Small intestine (tissue), 7 donors: ENCODE measurements at regions not wholly inside any gene's neighbourhood (a gene's known extent, or its start where the extent isn't known, plus 50 kb on each side); places are given as distances from the start of the nearest gene placed in this dataset.

Experiments
- DNase-seq, 2 donors: peaks; one replicate each; pipeline versions ENCODE4 v3.0.0 to v3.0.0-alpha.2; 2013
- FAIRE-seq: peaks from 2 replicates; lab custom pipeline; 2012; peaks lifted over from hg19 to GRCh38; lab: Jason Lieb, UNC
- H3K27ac ChIP-seq, 3 donors: one replicate each; pipeline ENCODE4 v1.5.1; 2013; ENCODE audit warnings: low read length in 2 of 3, mild to moderate bottlenecking in 2 of 3, control low read depth in 1 of 3, inconsistent platforms in 1 of 3, low read depth in 1 of 3, moderate library complexity in 1 of 3
- H3K27me3 ChIP-seq, 3 donors: one replicate each; pipeline ENCODE4 v1.6.1; 2013; ENCODE audit warnings: low read length in 3 of 3, inconsistent platforms in 1 of 3; ENCODE audit not compliant: control insufficient read depth in 3 of 3, insufficient read depth in 3 of 3
- H3K36me3 ChIP-seq, 3 donors: one replicate each; pipeline ENCODE4 v1.6.1; 2013; ENCODE audit warnings: low read length in 3 of 3, inconsistent platforms in 1 of 3, low read depth in 1 of 3, mild to moderate bottlenecking in 1 of 3, moderate library complexity in 1 of 3; ENCODE audit not compliant: control insufficient read depth in 3 of 3, insufficient read depth in 2 of 3
- H3K4me1 ChIP-seq, 3 donors: one replicate each; pipeline ENCODE4 v1.6.1; 2013; ENCODE audit warnings: low read length in 2 of 3, inconsistent platforms in 1 of 3, low read depth in 1 of 3, mild to moderate bottlenecking in 1 of 3, moderate library complexity in 1 of 3; ENCODE audit not compliant: control insufficient read depth in 3 of 3, insufficient read depth in 2 of 3
- H3K4me3 ChIP-seq, 3 donors: one replicate each; pipeline ENCODE4 v1.5.1; 2013; ENCODE audit warnings: low read length in 3 of 3, control low read depth in 1 of 3, inconsistent platforms in 1 of 3, low read depth in 1 of 3, mild to moderate bottlenecking in 1 of 3, moderate library complexity in 1 of 3
- H3K9me3 ChIP-seq, 2 donors: one replicate each; pipeline ENCODE4 v1.6.1; 2013; ENCODE audit warnings: low read depth in 1 of 2, low read length in 1 of 2; ENCODE audit not compliant: control insufficient read depth in 2 of 2, insufficient read depth in 1 of 2
- WGBS, 3 donors: extraction: QIAGEN DNeasy Blood & Tissue Kit; methylation state at CpG; one replicate each; pipeline ENCODE4 v1.1.7; 2013; 5-methylcytosine and 5-hydroxymethylcytosine counted together
- donor health status: healthy with polysubstance abuse.
- donor health status: control.
- donor health status: control.
- donor health status: Bipolar disorder and iron deficiency.
- donor health status: healthy.

- WGBS, 3 donors, result 79 to 83% (median 82%) methylated on average over 8 of the region's 8 CpGs
- FAIRE-seq (no peak), DNase-seq (no peak)
- Histone ChIP-seq H3K27ac (no peak overlapping the region), H3K4me3 (no peak overlapping the region), H3K27me3 (no peaks in the 10 kb centered on the region), H3K4me1 (no peaks in the 10 kb centered on the region), H3K9me3 (no peaks in the 10 kb centered on the region), H3K36me3 (no peaks in the 10 kb centered on the region)
Observed at GRCh38 chr10:24000271-24000813, 208.6 kb upstream of the KIAA1217 start.

DNA sequence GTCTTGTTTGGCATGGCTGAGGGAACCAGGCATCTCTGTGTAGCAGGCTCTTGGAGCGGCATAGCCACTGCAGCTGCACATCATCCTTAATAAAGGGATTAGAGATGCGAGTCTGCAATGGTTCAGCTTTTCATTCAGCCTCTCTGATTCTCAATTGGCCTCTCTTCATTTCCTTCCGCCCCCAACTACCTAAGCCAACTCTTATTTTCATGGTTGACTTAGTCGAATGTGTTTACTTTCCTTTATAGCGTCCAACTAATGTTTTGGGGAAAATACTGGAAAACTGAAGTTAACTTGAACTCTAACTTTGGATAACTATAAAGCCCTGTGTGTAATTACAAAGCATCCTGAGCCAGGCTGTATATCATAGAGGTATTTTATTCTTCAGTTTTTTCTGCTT, 202.2 kb upstream of the KIAA1217 start:
- Histone ChIP-seq H3K27ac (no peak overlapping the region), H3K9me3 (no peaks in the 10 kb centered on the region), H3K4me1 (no peaks in the 10 kb centered on the region), H3K27me3 (no peaks in the 10 kb centered on the region), H3K4me3 (no peak overlapping the region), H3K36me3 (no peaks in the 10 kb centered on the region)
- FAIRE-seq (no peak), DNase-seq (no peak)
- 85 to 94% (median 91%) methylated on average over 5 of the region's 5 CpGs for WGBS, 3 donors

DNA sequence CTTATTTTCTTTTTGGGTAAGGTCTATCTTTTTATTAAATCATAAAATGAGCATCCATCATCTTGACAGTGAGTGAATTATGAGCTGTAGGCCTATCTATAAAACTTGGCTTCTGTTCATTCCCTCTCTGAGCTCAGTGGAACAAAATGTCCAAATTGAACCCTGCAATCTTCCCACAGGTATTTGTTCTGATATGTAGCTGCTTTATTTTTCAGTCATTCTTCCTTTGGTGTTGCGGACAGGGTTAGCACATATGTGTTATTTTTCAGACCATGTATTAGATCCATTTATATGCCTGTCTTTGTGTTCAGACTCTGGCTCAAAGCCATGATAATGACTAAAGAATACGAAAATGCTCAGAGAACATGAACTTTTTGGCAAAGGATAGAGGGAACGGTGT, 201.6 kb upstream of the KIAA1217 start:
- no peaks in the 10 kb centered on the region for H3K4me1 ChIP-seq
- no peaks in the 10 kb centered on the region for H3K36me3 ChIP-seq
- no peaks in the 10 kb centered on the region for H3K27me3 ChIP-seq
- no peaks in the 10 kb centered on the region for H3K9me3 ChIP-seq
- no peak for FAIRE-seq
- no peak overlapping the region for H3K4me3 ChIP-seq
- no peak for DNase-seq
- 74 to 78% (median 74%) methylated on average over 3 of the region's 3 CpGs for WGBS, 3 donors
- no peak overlapping the region for H3K27ac ChIP-seq

GRCh38 chr10:24008164-24009091, 200.5 kb upstream of the KIAA1217 start:
- 49 to 54% (median 50%) methylated on average over 13 of the region's 13 CpGs for WGBS, 3 donors
- no peaks in the 10 kb centered on the region for H3K4me1 ChIP-seq
- no peaks in the 10 kb centered on the region for H3K27me3 ChIP-seq
- H3K9me3 ChIP-seq, result no peaks in the 10 kb centered on the region
- no peak overlapping the region for H3K4me3 ChIP-seq
- no peaks in the 10 kb centered on the region for H3K36me3 ChIP-seq
- no peak overlapping the region for H3K27ac ChIP-seq
- FAIRE-seq (no peak), DNase-seq (peak in 1 of 2 donors; percentile 48)

GRCh38 chr10:24009115-24009514, 199.8 kb upstream of the KIAA1217 start:
- no peak overlapping the region for H3K27ac ChIP-seq
- no peak overlapping the region for H3K4me3 ChIP-seq
- no peaks in the 10 kb centered on the region for H3K9me3 ChIP-seq
- WGBS, 3 donors, result 18 to 54% (median 46%) methylated on average over 2 of the region's 2 CpGs
- H3K27me3 ChIP-seq, result no peaks in the 10 kb centered on the region
- H3K4me1 ChIP-seq, result no peaks in the 10 kb centered on the region
- FAIRE-seq, result no peak
- DNase-seq, result no peak
- H3K36me3 ChIP-seq, result no peaks in the 10 kb centered on the region

- no peak overlapping the region for H3K4me3 ChIP-seq
- no peaks in the 10 kb centered on the region for H3K36me3 ChIP-seq
- WGBS, 3 donors, result 60 to 83% (median 61%) methylated on average over 1 of the region's 1 CpG
- FAIRE-seq, result no peak
- no peak overlapping the region for H3K27ac ChIP-seq
- no peaks in the 10 kb centered on the region for H3K27me3 ChIP-seq
- no peak for DNase-seq
- no peaks in the 10 kb centered on the region for H3K4me1 ChIP-seq
- H3K9me3 ChIP-seq, result no peaks in the 10 kb centered on the region
Observed at GRCh38 chr10:24009736-24010135, 199.2 kb upstream of the KIAA1217 start.

DNA sequence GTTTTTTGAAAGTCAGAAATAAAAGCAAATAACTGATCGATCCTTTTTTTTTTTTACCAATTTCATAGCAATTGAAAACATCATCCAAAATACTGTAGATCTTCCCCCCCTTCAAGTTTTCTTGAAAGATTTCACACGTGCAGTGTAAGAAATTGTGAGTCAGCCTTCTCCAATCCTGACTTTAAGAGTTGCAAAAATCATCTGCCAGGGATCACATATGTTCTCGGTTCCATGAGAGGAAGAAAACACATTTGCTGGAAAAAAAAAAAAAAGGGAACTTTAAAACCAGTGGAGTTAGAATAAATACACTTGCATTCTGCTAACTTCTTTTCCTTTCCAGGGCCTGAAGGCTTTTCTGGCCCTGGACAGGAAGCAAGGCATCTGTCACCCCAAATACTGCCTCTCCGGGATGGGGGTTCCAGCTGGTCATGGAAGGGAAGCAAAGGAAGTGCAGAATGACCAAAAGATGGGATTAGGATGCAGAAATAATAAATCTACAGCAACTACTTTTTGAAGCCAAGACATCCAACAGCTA, 198.4 kb upstream of the KIAA1217 start:
- DNase-seq (no peak), FAIRE-seq (no peak)
- no peaks in the 10 kb centered on the region for H3K27me3 ChIP-seq
- no peaks in the 10 kb centered on the region for H3K9me3 ChIP-seq
- no peaks in the 10 kb centered on the region for H3K36me3 ChIP-seq
- H3K4me1 ChIP-seq, result no peaks in the 10 kb centered on the region
- H3K27ac ChIP-seq, result no peak overlapping the region
- 51 to 75% (median 62%) methylated on average over 4 of the region's 4 CpGs for WGBS, 3 donors
- no peak overlapping the region for H3K4me3 ChIP-seq

GRCh38 chr10:24012249-24012803, 196.6 kb upstream of the KIAA1217 start:
- no peaks in the 10 kb centered on the region for H3K36me3 ChIP-seq
- no peak for DNase-seq
- H3K27ac ChIP-seq, result no peak overlapping the region
- no peaks in the 10 kb centered on the region for H3K27me3 ChIP-seq
- H3K4me3 ChIP-seq, result no peak overlapping the region
- H3K4me1 ChIP-seq, result no peaks in the 10 kb centered on the region
- FAIRE-seq, result no peak
- H3K9me3 ChIP-seq, result no peaks in the 10 kb centered on the region
